ENCODE measurements at regions not wholly inside any gene's neighbourhood (a gene's known extent, or its start where the extent isn't known, plus 50 kb on each side); places are given as distances from the start of the nearest gene placed in this dataset.
"Not testable (repeated sequence)": the region's sequence is repeated elsewhere in the genome, so short reads cannot be mapped to it uniquely, and the experiment has no call there.

GRCh38 chr21:13378943-13379342, 230.6 kb upstream of the POTED start:
- H2BK120ac ChIP-seq (ENCODE audit: low read depth, low read length); H2AK5ac ChIP-seq (ENCODE audit: low read depth, low read length); H3K27ac ChIP-seq (ENCODE audit: insufficient read depth, low read length); ATAC-seq (ENCODE audit: low read depth); H3K4me2 ChIP-seq (ENCODE audit: low read depth, low read length); H3K4ac ChIP-seq (ENCODE audit: low read depth, low read length); H3K4me1 ChIP-seq (ENCODE audit: control insufficient read depth, insufficient read depth, low read length); H3K27me3 ChIP-seq (ENCODE audit: control insufficient read depth, insufficient read depth, low read length); DNase-seq; H3K23ac ChIP-seq (ENCODE audit: low read depth, low read length); H2BK5ac ChIP-seq (ENCODE audit: low read depth, low read length, poor library complexity, severe bottlenecking); H3K14ac ChIP-seq (replicated peaks; ENCODE audit: low read depth, low read length); H3K18ac ChIP-seq (ENCODE audit: low read depth, low read length); H2BK15ac ChIP-seq (ENCODE audit: low read depth, low read length); H3K4me3 ChIP-seq (ENCODE audit: insufficient read depth, low read depth, low read length); H4K5ac ChIP-seq (ENCODE audit: low read depth, low read length); CTCF ChIA-PET; intact Hi-C loops (cut with micrococcal nuclease); H4K91ac ChIP-seq (ENCODE audit: insufficient read depth, low read depth, low read length); H2AK9ac ChIP-seq (replicated peaks; ENCODE audit: low read depth, low read length, poor library complexity); H3K9me3 ChIP-seq (ENCODE audit: control insufficient read depth, insufficient read depth, low read length); H3K9ac ChIP-seq (ENCODE audit: low read depth, low read length); H2AFZ ChIP-seq (replicated peaks; ENCODE audit: low read length, poor library complexity); H4K8ac ChIP-seq (ENCODE audit: low read depth in 2 of 2, low read length in 2 of 2); H4K20me1 ChIP-seq (ENCODE audit: insufficient read depth, low read length); dilution Hi-C loops (cut with HindIII; ENCODE audit: low sequenced_read_pairs, unreplicated experiment); H3K79me1 ChIP-seq (ENCODE audit: low read depth in 1 of 2, low read length in 2 of 2); H3K9me1 ChIP-seq (ENCODE audit: insufficient read depth, low read length); in situ Hi-C loops (cut with MboI; ENCODE audit: low sequenced_read_pairs); H2BK20ac ChIP-seq (ENCODE audit: low read depth, low read length); POLR2A ChIA-PET (ENCODE audit: unreplicated experiment); H3K56ac ChIP-seq (ENCODE audit: extremely low read depth, insufficient read depth, low read length); BruUV-seq (replicated peaks); H3K36me3 ChIP-seq (ENCODE audit: control insufficient read depth, insufficient read depth, low read length): not testable (repeated sequence)
- WGBS, 2 experiments (ENCODE audit: extremely low coverage in 2 of 2, insufficient read length in 1 of 2): 61% methylated on average over 3 of the region's 19 CpGs; no CpG with 5 or more reads in 1 of the 2 experiments

DNA sequence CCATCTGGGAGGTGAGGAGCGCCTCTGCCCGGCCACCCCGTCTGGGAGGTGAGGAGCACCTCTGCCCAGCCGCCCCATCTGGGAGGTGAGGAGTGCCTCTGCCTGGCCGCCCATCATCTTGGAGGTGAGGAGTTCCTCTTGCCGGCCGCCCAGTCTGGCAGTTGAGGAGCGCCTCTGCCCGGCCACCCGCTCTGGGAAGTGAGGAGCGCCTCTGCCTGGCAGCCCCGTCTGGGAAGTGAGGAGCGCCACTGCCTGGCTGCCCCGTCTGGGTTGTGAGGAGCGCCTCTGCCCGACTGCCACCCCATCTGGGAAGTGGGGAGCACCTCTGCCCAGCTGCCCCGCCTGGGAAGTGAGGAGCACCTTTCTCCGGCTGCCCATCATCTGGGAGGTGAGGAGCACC, 230.0 kb upstream of the POTED start:
- intact Hi-C loops (cut with micrococcal nuclease); H3K56ac ChIP-seq (ENCODE audit: extremely low read depth, insufficient read depth, low read length); POLR2A ChIA-PET (ENCODE audit: unreplicated experiment); in situ Hi-C loops (cut with MboI; ENCODE audit: low sequenced_read_pairs); H3K14ac ChIP-seq (replicated peaks; ENCODE audit: low read depth, low read length); BruUV-seq (replicated peaks); H3K9me1 ChIP-seq (ENCODE audit: insufficient read depth, low read length); H2AFZ ChIP-seq (replicated peaks; ENCODE audit: low read length, poor library complexity); DNase-seq; H2BK5ac ChIP-seq (ENCODE audit: low read depth, low read length, poor library complexity, severe bottlenecking); CTCF ChIA-PET; H2BK20ac ChIP-seq (ENCODE audit: low read depth, low read length); H3K9me3 ChIP-seq (ENCODE audit: control insufficient read depth, insufficient read depth, low read length); H3K4ac ChIP-seq (ENCODE audit: low read depth, low read length); H3K9ac ChIP-seq (ENCODE audit: low read depth, low read length); H2AK9ac ChIP-seq (replicated peaks; ENCODE audit: low read depth, low read length, poor library complexity); H3K4me1 ChIP-seq (ENCODE audit: control insufficient read depth, insufficient read depth, low read length); H4K5ac ChIP-seq (ENCODE audit: low read depth, low read length); H4K8ac ChIP-seq (ENCODE audit: low read depth in 2 of 2, low read length in 2 of 2); H3K27ac ChIP-seq (ENCODE audit: insufficient read depth, low read length); ATAC-seq (ENCODE audit: low read depth); H3K18ac ChIP-seq (ENCODE audit: low read depth, low read length); H2AK5ac ChIP-seq (ENCODE audit: low read depth, low read length); H3K4me3 ChIP-seq (ENCODE audit: insufficient read depth, low read depth, low read length); H4K91ac ChIP-seq (ENCODE audit: insufficient read depth, low read depth, low read length); H2BK120ac ChIP-seq (ENCODE audit: low read depth, low read length); H3K27me3 ChIP-seq (ENCODE audit: control insufficient read depth, insufficient read depth, low read length); H3K4me2 ChIP-seq (ENCODE audit: low read depth, low read length); H4K20me1 ChIP-seq (ENCODE audit: insufficient read depth, low read length); H2BK15ac ChIP-seq (ENCODE audit: low read depth, low read length); dilution Hi-C loops (cut with HindIII; ENCODE audit: low sequenced_read_pairs, unreplicated experiment); H3K36me3 ChIP-seq (ENCODE audit: control insufficient read depth, insufficient read depth, low read length); H3K23ac ChIP-seq (ENCODE audit: low read depth, low read length); H3K79me1 ChIP-seq (ENCODE audit: low read depth in 1 of 2, low read length in 2 of 2): not testable (repeated sequence)
- WGBS, 2 experiments (ENCODE audit: extremely low coverage in 2 of 2, insufficient read length in 1 of 2): 77% methylated on average over 8 of the region's 18 CpGs; no CpG with 5 or more reads in 1 of the 2 experiments

All from IMR-90 (cell line).